ENCODE measurements at regions not wholly inside any gene's neighbourhood (a gene's known extent, or its start where the extent isn't known, plus 50 kb on each side); places are given as distances from the start of the nearest gene placed in this dataset.

DNA sequence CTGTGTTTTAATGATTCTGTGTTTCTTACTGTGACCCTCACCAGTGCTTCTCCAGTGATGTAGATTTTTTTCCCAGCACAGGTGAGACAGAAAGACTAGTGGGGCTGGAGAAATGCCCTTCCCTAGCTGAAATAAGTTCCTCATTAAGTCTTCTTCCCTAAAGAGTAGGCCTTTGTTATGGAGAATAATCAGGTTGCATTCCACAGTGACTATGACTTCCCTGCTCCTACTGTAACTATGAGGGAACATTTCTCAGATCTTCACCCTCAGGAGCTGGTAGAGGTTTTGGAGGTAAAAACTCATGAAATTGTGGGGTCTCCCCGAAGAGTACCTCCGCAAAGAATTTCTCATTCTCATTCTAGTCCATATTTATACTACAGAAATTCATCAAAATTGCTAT lies 286.2 kb downstream of the GRB14 start:
- Histone ChIP-seq H2AFZ (replicated peaks) (no peak overlapping the region), H4K20me1 (ENCODE audit: low read depth) (no peaks in the 10 kb centered on the region), H3K9ac (no peak overlapping the region), H3K36me3 (no peaks in the 10 kb centered on the region), H3K4me3 (no peak overlapping the region), H3K27ac (no peak overlapping the region), H3K79me2 (ENCODE audit: low read depth) (no peaks in the 10 kb centered on the region), H3K9me3 (ENCODE audit: low read depth) (peaks cover 5% of the 10 kb centered on the region), H3K4me1 (peaks cover 13% of the 10 kb centered on the region), H3K4me2 (no peak overlapping the region), H3F3A (ENCODE audit: low read depth) (no peaks in the 10 kb centered on the region), H3K27me3 (no peaks in the 10 kb centered on the region)
- no peak overlapping the region for H3K4me3 Mint-ChIP-seq
- no peaks in the 10 kb centered on the region for H3K27me3 Mint-ChIP-seq (ENCODE audit: insufficient read depth, low read depth)
- no peak for DNase-seq (ENCODE audit: low spot score)
- peaks cover 2% of the 10 kb centered on the region for H3K9me3 Mint-ChIP-seq
- H3K36me3 Mint-ChIP-seq = no peaks in the 10 kb centered on the region
- TF ChIP-seq EZH2phosphoT487 (IDR thresholded peaks at IDR 0.05) (no peak), EZH2 (IDR thresholded peaks at IDR 0.05) (no peak)
- TF ChIP-seq, protein P1, sequence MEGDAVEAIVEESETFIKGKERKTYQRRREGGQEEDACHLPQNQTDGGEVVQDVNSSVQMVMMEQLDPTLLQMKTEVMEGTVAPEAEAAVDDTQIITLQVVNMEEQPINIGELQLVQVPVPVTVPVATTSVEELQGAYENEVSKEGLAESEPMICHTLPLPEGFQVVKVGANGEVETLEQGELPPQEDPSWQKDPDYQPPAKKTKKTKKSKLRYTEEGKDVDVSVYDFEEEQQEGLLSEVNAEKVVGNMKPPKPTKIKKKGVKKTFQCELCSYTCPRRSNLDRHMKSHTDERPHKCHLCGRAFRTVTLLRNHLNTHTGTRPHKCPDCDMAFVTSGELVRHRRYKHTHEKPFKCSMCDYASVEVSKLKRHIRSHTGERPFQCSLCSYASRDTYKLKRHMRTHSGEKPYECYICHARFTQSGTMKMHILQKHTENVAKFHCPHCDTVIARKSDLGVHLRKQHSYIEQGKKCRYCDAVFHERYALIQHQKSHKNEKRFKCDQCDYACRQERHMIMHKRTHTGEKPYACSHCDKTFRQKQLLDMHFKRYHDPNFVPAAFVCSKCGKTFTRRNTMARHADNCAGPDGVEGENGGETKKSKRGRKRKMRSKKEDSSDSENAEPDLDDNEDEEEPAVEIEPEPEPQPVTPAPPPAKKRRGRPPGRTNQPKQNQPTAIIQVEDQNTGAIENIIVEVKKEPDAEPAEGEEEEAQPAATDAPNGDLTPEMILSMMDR (IDR thresholded peaks at IDR 0.05) = no peak
- no peaks in the 10 kb centered on the region for H3K4me1 Mint-ChIP-seq
- H3K27ac Mint-ChIP-seq = no peak overlapping the region

DNA sequence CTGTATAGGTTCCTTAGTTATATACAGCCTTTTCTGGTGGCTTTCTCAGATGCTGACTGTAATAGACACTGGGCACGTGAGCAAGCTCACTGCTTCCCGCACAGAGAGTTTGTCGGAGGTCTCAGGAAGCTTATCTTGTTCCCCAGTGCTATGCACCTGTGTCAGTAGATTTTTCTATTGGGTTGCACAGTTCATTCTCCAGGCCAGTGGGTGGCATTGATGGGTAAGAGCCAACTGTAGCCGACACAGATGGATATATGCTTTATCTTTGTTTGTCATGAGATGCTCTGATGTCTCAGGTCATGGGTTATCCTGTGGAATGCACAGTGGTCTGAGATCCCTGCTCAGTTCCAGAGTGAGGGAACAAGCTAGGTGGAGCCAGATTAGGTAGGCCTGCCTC lies 293.0 kb downstream of the GRB14 start:
- H3K79me2 ChIP-seq (ENCODE audit: low read depth) = no peaks in the 10 kb centered on the region
- Mint-ChIP-seq H3K36me3 (no peaks in the 10 kb centered on the region), H3K9me3 (peaks cover 14% of the 10 kb centered on the region), H3K27ac (no peak overlapping the region), H3K4me3 (no peak overlapping the region), H3K4me1 (no peaks in the 10 kb centered on the region), H3K27me3 (ENCODE audit: insufficient read depth, low read depth) (no peaks in the 10 kb centered on the region)
- H3K9me3 ChIP-seq (ENCODE audit: low read depth) = no peaks in the 10 kb centered on the region
- H3K36me3 ChIP-seq = no peaks in the 10 kb centered on the region
- no peak overlapping the region for H3K4me3 ChIP-seq
- TF ChIP-seq EZH2phosphoT487 (IDR thresholded peaks at IDR 0.05) = no peak
- no peak for TF ChIP-seq EZH2 (IDR thresholded peaks at IDR 0.05)
- TF ChIP-seq, protein P1 (IDR thresholded peaks at IDR 0.05) = no peak
- DNase-seq (ENCODE audit: low spot score) = no peak
- no peak overlapping the region for H2AFZ ChIP-seq (replicated peaks)
- no peak overlapping the region for H3K27ac ChIP-seq
- H3F3A ChIP-seq (ENCODE audit: low read depth) = no peaks in the 10 kb centered on the region
- H3K27me3 ChIP-seq = no peaks in the 10 kb centered on the region
- H3K4me1 ChIP-seq = peaks cover 6% of the 10 kb centered on the region
- no peak overlapping the region for H3K9ac ChIP-seq
- no peaks in the 10 kb centered on the region for H4K20me1 ChIP-seq (ENCODE audit: low read depth)
- no peak overlapping the region for H3K4me2 ChIP-seq

DNA sequence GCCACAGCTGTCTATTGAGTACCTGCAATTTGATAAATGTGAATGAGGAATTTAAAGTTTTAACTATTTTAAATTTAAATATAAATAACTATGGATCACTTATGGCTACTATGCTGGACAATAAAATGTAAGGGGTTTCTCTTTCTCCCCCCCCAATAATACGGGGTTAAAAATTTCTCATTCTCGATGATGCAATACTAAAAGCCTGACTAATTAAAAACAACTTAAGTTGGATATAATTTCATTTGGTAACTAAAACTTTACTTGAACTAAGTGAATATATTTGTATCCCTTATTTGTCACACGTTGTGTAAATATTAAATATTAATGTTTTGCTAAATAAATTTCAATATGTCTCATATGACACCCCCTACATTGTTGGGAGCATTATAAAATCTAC lies 297.3 kb downstream of the GRB14 start:
- Histone ChIP-seq H3K27me3 (no peaks in the 10 kb centered on the region), H3F3A (ENCODE audit: low read depth) (no peaks in the 10 kb centered on the region), H4K20me1 (ENCODE audit: low read depth) (no peaks in the 10 kb centered on the region), H3K4me2 (no peak overlapping the region), H3K4me1 (no peaks in the 10 kb centered on the region), H3K79me2 (ENCODE audit: low read depth) (no peaks in the 10 kb centered on the region), H2AFZ (replicated peaks) (no peak overlapping the region), H3K9ac (no peak overlapping the region), H3K9me3 (ENCODE audit: low read depth) (no peaks in the 10 kb centered on the region), H3K36me3 (no peaks in the 10 kb centered on the region), H3K27ac (no peak overlapping the region), H3K4me3 (no peak overlapping the region)
- no peak overlapping the region for H3K4me3 Mint-ChIP-seq
- peaks cover 16% of the 10 kb centered on the region for H3K9me3 Mint-ChIP-seq
- no peak for TF ChIP-seq EZH2phosphoT487 (IDR thresholded peaks at IDR 0.05)
- TF ChIP-seq, protein P1 (IDR thresholded peaks at IDR 0.05) = no peak
- no peaks in the 10 kb centered on the region for H3K4me1 Mint-ChIP-seq
- no peak overlapping the region for H3K27ac Mint-ChIP-seq
- no peaks in the 10 kb centered on the region for H3K36me3 Mint-ChIP-seq
- DNase-seq (ENCODE audit: low spot score) = no peak
- H3K27me3 Mint-ChIP-seq (ENCODE audit: insufficient read depth, low read depth) = no peaks in the 10 kb centered on the region

DNA sequence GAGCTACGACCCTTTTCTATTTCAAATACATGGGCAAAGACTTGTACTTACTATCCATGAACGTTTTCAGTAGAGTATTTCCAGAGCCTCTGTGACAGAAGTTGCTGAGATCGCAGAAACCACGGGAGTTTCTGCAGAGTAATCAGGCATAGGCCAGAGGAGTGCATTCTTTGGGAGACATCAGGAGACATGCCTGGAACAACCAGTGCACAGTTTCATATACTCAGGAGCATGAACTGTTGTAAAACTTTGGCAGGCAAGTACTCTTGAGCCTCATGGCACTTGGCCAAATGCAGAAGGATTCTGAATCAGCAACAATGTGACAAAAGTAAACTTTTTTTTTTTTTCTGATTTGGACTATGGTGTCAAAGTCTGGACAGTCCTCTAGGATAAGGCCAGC lies 307.1 kb downstream of the GRB14 start:
- H3K4me3 Mint-ChIP-seq = no peak overlapping the region
- TF ChIP-seq EZH2 (IDR thresholded peaks at IDR 0.05) (no peak), EZH2phosphoT487 (IDR thresholded peaks at IDR 0.05) (no peak)
- TF ChIP-seq, protein P1 (IDR thresholded peaks at IDR 0.05) = no peak
- Histone ChIP-seq H3K27me3 (no peaks in the 10 kb centered on the region), H3K36me3 (no peaks in the 10 kb centered on the region), H4K20me1 (ENCODE audit: low read depth) (no peaks in the 10 kb centered on the region), H3F3A (ENCODE audit: low read depth) (no peaks in the 10 kb centered on the region), H3K4me1 (no peaks in the 10 kb centered on the region), H3K79me2 (ENCODE audit: low read depth) (no peaks in the 10 kb centered on the region), H3K4me2 (no peak overlapping the region), H3K9me3 (ENCODE audit: low read depth) (no peaks in the 10 kb centered on the region), H3K9ac (no peak overlapping the region), H3K27ac (no peak overlapping the region), H3K4me3 (no peak overlapping the region), H2AFZ (replicated peaks) (peak overlapping the region; percentile 56)
- H3K27me3 Mint-ChIP-seq (ENCODE audit: insufficient read depth, low read depth) = no peaks in the 10 kb centered on the region
- DNase-seq (ENCODE audit: low spot score) = no peak
- H3K36me3 Mint-ChIP-seq = no peaks in the 10 kb centered on the region
- H3K4me1 Mint-ChIP-seq = peaks cover 8% of the 10 kb centered on the region
- no peak overlapping the region for H3K27ac Mint-ChIP-seq
- H3K9me3 Mint-ChIP-seq = no peaks in the 10 kb centered on the region

Data from neural progenitor cell (in vitro differentiated cells).